CD4-positive, CD25-positive, alpha-beta regulatory T cell (primary cell): ENCODE measurements at regions not wholly inside any gene's neighbourhood (a gene's known extent, or its start where the extent isn't known, plus 50 kb on each side); places are given as distances from the start of the nearest gene placed in this dataset.

Experiments
- ATAC-seq, 2 donors: fragments of 150-1000 bp; cut with Tn5 transposase; one replicate each; pipeline ENCODE4 v1.10.0; 2021; ENCODE audit warnings: low read depth in 2 of 2, moderate number of reproducible peaks in 2 of 2, moderate library complexity in 1 of 2
- DNase-seq, 3 donors: peaks; one replicate each; pipeline versions ENCODE4 v3.0.0 to v3.0.0-alpha.2; 2012 to 2022; ENCODE audit warnings: mixed read lengths in 1 of 3
- H3K27ac ChIP-seq: one replicate; pipeline ENCODE4 v1.7.0; 2013; ENCODE audit warnings: mild to moderate bottlenecking, low read length; ENCODE audit not compliant: insufficient read depth, poor library complexity, severe bottlenecking
- H3K27me3 ChIP-seq: one replicate; pipeline ENCODE4 v1.7.0; 2013; ENCODE audit warnings: low read length; ENCODE audit not compliant: control insufficient read depth, insufficient read depth
- H3K36me3 ChIP-seq: one replicate; pipeline ENCODE4 v1.7.0; 2013; ENCODE audit warnings: mild to moderate bottlenecking, low read length, moderate library complexity; ENCODE audit not compliant: control insufficient read depth, insufficient read depth
- H3K4me1 ChIP-seq: 2 replicates; pipeline ENCODE4 v1.7.0; 2013; ENCODE audit warnings: mild to moderate bottlenecking, low read length; ENCODE audit not compliant: insufficient read depth, control insufficient read depth, poor library complexity, severe bottlenecking
- H3K4me3 ChIP-seq: one replicate; pipeline ENCODE4 v1.7.0; 2013; ENCODE audit warnings: low read depth, mild to moderate bottlenecking, low read length, moderate library complexity
- H3K9me3 ChIP-seq, 2 experiments: 1 replicate in 1 of 2; 2 replicates in 1 of 2; pipeline ENCODE4 v1.7.0; 2013; ENCODE audit warnings: low read length in 2 of 2, mild to moderate bottlenecking in 1 of 2, moderate library complexity in 1 of 2; ENCODE audit not compliant: control insufficient read depth in 2 of 2
- H3K27ac Mint-ChIP-seq, 3 donors: one replicate each; pipeline ENCODE4 v1.8.0; 2020 to 2022; ENCODE audit warnings: mild to moderate bottlenecking in 3 of 3, mixed read lengths in 3 of 3, moderate library complexity in 2 of 3
- H3K27me3 Mint-ChIP-seq: one replicate; pipeline ENCODE4 v1.8.0; 2022; ENCODE audit warnings: mild to moderate bottlenecking, mixed read lengths
- H3K36me3 Mint-ChIP-seq: one replicate; pipeline ENCODE4 v1.8.0; 2020; ENCODE audit warnings: mixed read lengths
- H3K4me1 Mint-ChIP-seq, 4 donors: one replicate each; pipeline ENCODE4 v1.8.0; 2020 to 2022; ENCODE audit warnings: mixed read lengths in 4 of 4, mild to moderate bottlenecking in 1 of 4
- H3K4me3 Mint-ChIP-seq, 4 donors: one replicate each; pipeline ENCODE4 v1.8.0; 2020 to 2022; ENCODE audit warnings: mild to moderate bottlenecking in 4 of 4, mixed read lengths in 4 of 4, moderate library complexity in 3 of 4
- H3K9me3 Mint-ChIP-seq, 7 donors: one replicate each; pipeline ENCODE4 v1.8.0; 2020 to 2022; ENCODE audit warnings: mixed read lengths in 7 of 7, mild to moderate bottlenecking in 3 of 7, moderate library complexity in 2 of 7

DNA sequence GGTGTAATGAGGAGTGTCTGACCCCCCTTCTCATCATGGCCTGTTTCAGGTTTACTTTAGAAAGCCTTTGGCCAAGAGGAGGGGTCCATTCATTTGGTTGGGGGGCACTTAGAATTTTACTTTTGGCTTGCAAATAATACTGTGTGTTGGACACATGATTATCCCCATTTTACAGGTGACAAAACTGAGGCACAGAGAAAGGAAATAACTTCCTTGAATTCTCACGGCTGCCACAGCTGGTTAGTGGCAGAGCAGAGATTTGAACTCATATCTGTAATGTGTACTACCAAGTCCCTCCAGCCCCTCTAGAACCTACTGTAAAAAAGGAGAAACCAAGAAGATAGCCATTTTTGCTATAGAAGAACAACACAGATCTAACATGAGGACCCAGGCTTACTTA is 124.8 kb upstream of the NDUFV2 start:
- Mint-ChIP-seq H3K27me3 (peaks cover 15% of the 10 kb centered on the region), H3K4me1 (no peaks in the 10 kb centered on the region), H3K36me3 (no peaks in the 10 kb centered on the region), H3K4me3 (no peak overlapping the region), H3K27ac (no peak overlapping the region), H3K9me3 (peaks cover 0 to 5% (median 0%) of the 10 kb centered on the region in 7 donors)
- H3K4me1 ChIP-seq = no peaks in the 10 kb centered on the region
- H3K27ac ChIP-seq = no peak overlapping the region
- no peak overlapping the region for H3K4me3 ChIP-seq
- ATAC-seq (no peak), DNase-seq (no peak)
- H3K9me3 ChIP-seq = no peaks in the 10 kb centered on the region
- no peaks in the 10 kb centered on the region for H3K36me3 ChIP-seq
- H3K27me3 ChIP-seq = peaks cover 6% of the 10 kb centered on the region

GRCh38 chr18:8978394-8978793 is 124.1 kb upstream of the NDUFV2 start:
- Mint-ChIP-seq H3K4me1 (no peaks in the 10 kb centered on the region), H3K4me3 (no peak overlapping the region), H3K27ac (no peak overlapping the region), H3K27me3 (peaks cover 15% of the 10 kb centered on the region), H3K9me3 (peaks cover 0 to 2% (median 0%) of the 10 kb centered on the region in 7 donors), H3K36me3 (no peaks in the 10 kb centered on the region)
- DNase-seq (no peak), ATAC-seq (no peak)
- peaks cover 6% of the 10 kb centered on the region for H3K27me3 ChIP-seq
- no peaks in the 10 kb centered on the region for H3K36me3 ChIP-seq
- H3K9me3 ChIP-seq = no peaks in the 10 kb centered on the region
- no peak overlapping the region for H3K27ac ChIP-seq
- no peak overlapping the region for H3K4me3 ChIP-seq
- H3K4me1 ChIP-seq = no peaks in the 10 kb centered on the region

DNA sequence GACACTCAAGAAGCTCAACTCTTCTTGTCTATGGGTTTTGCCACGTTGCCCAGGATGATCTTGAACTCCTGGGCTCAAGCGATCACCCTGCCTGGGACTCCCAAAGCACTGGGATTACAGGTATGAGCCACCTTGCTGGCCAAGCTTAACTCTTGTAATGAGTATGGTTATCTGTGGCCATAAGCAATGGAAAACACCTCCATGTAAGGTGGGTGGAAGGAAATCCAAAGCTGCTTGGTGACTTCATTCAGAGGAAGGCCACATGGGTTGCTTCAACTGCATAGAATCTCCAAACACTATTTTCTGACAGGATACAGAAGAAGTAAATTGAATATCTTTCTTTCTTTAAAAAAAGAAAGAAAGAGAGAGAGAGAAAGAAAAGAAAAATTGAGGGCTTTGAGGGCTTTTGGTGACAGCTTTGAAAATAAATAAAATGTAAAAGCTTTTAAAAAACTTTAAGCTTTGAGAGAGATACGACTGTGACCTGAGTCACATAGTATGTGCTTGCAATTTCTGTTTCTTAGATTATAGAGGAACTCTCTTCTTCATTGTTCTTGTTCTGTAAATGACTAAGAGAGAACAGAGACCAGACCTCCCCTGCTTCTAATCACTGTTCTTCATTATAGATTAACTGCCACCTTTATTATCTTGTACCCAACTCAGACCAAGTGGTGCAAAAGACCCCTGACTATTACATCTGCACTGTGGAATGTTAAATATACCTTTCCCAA is 123.1 kb upstream of the NDUFV2 start:
- ATAC-seq (no peak), DNase-seq (no peak)
- Mint-ChIP-seq H3K27ac (no peak overlapping the region), H3K27me3 (peaks cover 13% of the 10 kb centered on the region), H3K9me3 (peaks cover 0 to 2% (median 0%) of the 10 kb centered on the region in 7 donors), H3K4me3 (no peak overlapping the region), H3K36me3 (no peaks in the 10 kb centered on the region), H3K4me1 (no peaks in the 10 kb centered on the region)
- peaks cover 7% of the 10 kb centered on the region for H3K27me3 ChIP-seq
- no peak overlapping the region for H3K27ac ChIP-seq
- H3K4me3 ChIP-seq = no peak overlapping the region
- H3K4me1 ChIP-seq = no peaks in the 10 kb centered on the region
- H3K36me3 ChIP-seq = no peaks in the 10 kb centered on the region
- no peaks in the 10 kb centered on the region for H3K9me3 ChIP-seq

GRCh38 chr18:8980496-8980895 is 122.0 kb upstream of the NDUFV2 start:
- DNase-seq (no peak), ATAC-seq (no peak)
- Histone ChIP-seq H3K27ac (no peak overlapping the region), H3K36me3 (no peaks in the 10 kb centered on the region), H3K27me3 (peaks cover 7% of the 10 kb centered on the region), H3K9me3 (no peaks in the 10 kb centered on the region), H3K4me1 (no peaks in the 10 kb centered on the region), H3K4me3 (no peak overlapping the region)
- Mint-ChIP-seq H3K27ac (no peak overlapping the region), H3K4me1 (no peaks in the 10 kb centered on the region), H3K27me3 (peaks cover 11% of the 10 kb centered on the region), H3K4me3 (no peak overlapping the region), H3K9me3 (peaks cover 0 to under 1% (median 0%) of the 10 kb centered on the region in 7 donors), H3K36me3 (no peaks in the 10 kb centered on the region)

- ATAC-seq = no peak
- H3K4me1 ChIP-seq = no peaks in the 10 kb centered on the region
- H3K27me3 Mint-ChIP-seq = peaks cover 12% of the 10 kb centered on the region
Measured at GRCh38 chr18:8980918-8981317, 121.6 kb upstream of the NDUFV2 start.

DNA sequence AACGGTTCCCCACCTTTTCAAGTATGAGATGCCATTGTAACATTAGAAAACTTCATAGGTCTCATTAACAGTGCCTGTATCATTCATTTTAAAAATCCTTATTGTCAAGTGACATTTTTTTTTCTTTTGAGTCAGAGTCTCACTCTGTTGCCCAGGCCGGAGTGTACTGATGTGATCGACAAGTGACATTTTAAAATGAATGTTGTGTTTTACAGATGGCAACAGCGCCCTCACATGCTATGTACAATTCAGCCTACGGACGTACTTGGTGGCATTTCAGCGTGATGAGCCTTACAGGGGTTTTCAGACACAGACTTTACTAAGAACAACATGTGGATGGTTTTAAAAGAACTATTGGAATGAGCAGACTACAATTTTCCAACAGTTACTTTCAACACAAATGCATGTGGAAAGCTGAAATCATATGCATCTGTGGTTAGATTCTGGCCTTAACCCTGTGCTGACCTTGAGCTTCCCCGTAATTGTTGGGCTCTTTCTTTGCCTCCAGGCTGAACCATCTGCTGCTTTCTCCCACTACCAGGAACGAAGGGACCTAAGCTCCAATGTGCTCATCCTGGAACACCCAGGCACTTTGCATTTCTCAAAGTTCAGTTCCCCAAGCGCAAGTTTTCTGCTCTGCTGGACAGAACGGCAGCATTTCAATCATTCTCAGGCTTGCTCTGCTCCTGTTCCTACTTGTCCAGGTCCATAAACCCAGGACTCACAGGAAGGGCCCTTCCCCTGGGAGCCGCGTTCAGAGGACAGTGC is 119.9 kb upstream of the NDUFV2 start:
- H3K27me3 Mint-ChIP-seq = peaks cover 10% of the 10 kb centered on the region
- H3K4me1 Mint-ChIP-seq = no peaks in the 10 kb centered on the region
- ATAC-seq (no peak), DNase-seq (peak in 1 of 3 donors; percentile 28)
- Histone ChIP-seq H3K4me1 (no peaks in the 10 kb centered on the region), H3K36me3 (no peaks in the 10 kb centered on the region), H3K27me3 (peaks cover 7% of the 10 kb centered on the region), H3K9me3 (no peaks in the 10 kb centered on the region), H3K4me3 (no peak overlapping the region), H3K27ac (no peak overlapping the region)
- H3K36me3 Mint-ChIP-seq = no peaks in the 10 kb centered on the region
- no peak overlapping the region for H3K4me3 Mint-ChIP-seq
- H3K27ac Mint-ChIP-seq = no peak overlapping the region
- no peaks in the 10 kb centered on the region for H3K9me3 Mint-ChIP-seq

More at GRCh38 chr18:8980918-8981317, 121.6 kb upstream of the NDUFV2 start:
- no peaks in the 10 kb centered on the region for H3K4me1 Mint-ChIP-seq
- H3K9me3 Mint-ChIP-seq = no peaks in the 10 kb centered on the region
- no peaks in the 10 kb centered on the region for H3K36me3 Mint-ChIP-seq
- Histone ChIP-seq H3K9me3 (no peaks in the 10 kb centered on the region), H3K27ac (no peak overlapping the region), H3K4me3 (no peak overlapping the region), H3K27me3 (peaks cover 7% of the 10 kb centered on the region), H3K36me3 (no peaks in the 10 kb centered on the region)
- no peak overlapping the region for H3K4me3 Mint-ChIP-seq
- no peak overlapping the region for H3K27ac Mint-ChIP-seq
- no peak for DNase-seq

DNA sequence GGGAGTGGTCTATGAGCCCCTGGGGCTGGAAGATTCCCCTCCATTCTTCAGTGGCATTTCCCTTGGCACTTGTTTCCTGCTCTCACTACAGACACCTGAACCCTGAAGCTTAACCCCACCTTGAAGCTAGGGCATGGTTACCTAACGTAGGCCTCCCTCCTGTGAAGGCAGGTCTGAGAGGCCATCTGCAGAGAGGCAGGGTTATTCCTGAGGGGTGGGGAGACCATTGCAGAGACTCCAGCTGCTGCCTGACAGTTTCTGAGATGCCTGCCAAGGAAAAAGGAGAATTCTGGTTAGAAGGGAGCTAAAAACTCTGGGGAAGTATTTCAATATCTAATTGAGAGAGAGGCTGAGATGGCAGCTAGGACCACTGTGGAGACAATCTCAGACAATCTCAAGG is 119.3 kb upstream of the NDUFV2 start:
- Mint-ChIP-seq H3K9me3 (no peaks in the 10 kb centered on the region), H3K36me3 (no peaks in the 10 kb centered on the region), H3K4me1 (no peaks in the 10 kb centered on the region), H3K4me3 (no peak overlapping the region), H3K27ac (no peak overlapping the region), H3K27me3 (peaks cover 10% of the 10 kb centered on the region)
- peaks cover 10% of the 10 kb centered on the region for H3K27me3 ChIP-seq
- no peaks in the 10 kb centered on the region for H3K36me3 ChIP-seq
- no peak overlapping the region for H3K4me3 ChIP-seq
- ATAC-seq (no peak), DNase-seq (no peak)
- no peaks in the 10 kb centered on the region for H3K4me1 ChIP-seq
- no peaks in the 10 kb centered on the region for H3K9me3 ChIP-seq
- no peak overlapping the region for H3K27ac ChIP-seq
